ENCODE measurements at regions not wholly inside any gene's neighbourhood (a gene's known extent, or its start where the extent isn't known, plus 50 kb on each side); places are given as distances from the start of the nearest gene placed in this dataset.

DNA sequence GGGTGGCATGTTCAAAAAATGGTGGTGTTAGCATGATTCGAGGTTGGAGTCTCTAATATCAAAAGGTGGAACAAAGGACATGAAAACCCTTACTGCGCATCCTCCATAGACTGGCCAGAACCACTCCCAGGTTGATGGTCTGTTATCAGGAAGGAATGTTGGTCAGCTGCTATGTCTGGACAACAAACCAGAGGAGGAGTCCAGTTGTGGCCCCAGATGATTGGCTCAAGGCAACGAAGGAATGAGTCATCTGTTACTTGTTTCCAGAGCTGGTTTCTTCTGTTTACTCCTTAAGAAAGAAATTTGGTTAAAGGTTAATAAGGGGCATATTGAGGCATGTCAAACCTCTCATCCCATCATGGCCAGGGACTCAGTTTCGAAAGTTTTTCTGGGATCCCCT lies 56.8 kb upstream of the GRIA4 start:
- peak; percentile 18 for DNase-seq (ENCODE audit: low read depth, low spot score)

DNA sequence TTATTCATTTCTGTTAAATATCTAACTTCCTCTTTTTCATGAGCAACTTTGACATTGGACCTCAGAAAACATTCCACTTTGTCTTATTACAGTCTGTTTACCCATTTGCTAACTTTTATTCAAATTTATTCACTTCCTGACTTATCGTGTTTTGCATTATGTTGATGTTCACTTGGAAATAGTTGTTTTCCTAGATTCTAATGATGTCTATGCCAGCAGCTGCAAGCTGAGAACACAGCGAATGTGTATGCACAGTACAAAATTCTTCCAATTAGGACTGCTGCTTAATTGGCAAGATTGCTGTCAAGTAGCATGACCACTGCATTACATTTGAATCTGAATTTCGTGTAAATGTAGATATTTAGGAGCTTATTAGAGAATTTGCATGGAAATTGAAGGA lies 61.5 kb upstream of the GRIA4 start:
- no peak for DNase-seq (ENCODE audit: low read depth, low spot score)

DNA sequence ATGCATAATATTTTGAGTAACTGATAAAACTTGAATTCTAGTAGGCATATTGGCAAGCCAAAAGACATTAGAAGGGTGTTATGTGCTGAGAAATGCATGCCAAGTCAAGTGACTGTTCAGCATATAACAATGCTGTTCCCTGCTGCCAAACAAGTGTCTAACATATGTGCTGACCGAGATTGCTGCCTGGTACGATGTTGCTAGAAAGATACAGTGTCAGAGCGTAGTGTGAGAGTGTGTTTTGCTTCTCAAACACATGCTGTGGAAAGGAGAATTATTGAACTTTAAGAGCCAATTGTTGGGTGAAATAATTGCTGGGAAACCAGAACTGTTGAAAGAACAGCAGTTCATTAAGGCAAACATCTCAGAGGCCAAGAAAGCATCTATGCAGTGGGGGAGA lies 71.3 kb upstream of the GRIA4 start:
- DNase-seq (ENCODE audit: low read depth, low spot score) = no peak

DNA sequence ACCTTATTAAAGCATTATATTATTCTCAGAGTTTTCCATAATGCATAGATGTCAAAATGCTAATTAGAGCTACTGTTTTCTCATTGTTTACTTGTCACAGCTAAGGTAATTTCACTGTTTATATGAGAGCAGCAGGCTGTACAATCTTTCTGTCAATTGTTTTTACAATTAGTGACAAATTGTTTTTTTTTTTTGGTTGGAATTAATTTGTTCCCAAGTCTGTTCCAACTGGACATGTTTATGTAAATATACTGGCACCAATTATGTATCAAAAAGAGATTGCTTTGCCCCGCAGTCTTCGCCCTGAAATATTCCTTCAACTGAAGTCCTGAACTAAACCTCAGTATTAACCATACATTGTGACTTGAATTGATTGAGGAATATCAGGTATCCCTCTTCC lies 72.3 kb upstream of the GRIA4 start:
- DNase-seq (ENCODE audit: low read depth, low spot score) = no peak

DNA sequence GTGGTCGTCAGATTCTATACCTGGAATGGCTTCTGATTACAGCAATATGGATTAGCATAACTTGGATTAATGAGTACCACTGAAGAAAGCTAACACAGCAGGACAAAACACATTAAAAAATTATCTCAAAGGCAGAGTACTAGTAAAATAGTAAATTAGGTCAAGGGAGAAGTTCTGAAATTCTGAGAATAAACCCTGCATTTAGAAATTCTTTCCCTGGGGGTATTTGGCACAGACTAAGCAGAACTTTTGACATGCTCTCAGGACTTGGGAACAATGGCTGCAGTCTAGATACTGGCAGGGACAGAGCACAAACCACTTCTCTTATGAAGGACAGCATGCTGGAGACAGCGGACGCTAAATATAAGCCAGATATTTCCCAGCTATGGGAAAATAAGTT lies 85.6 kb upstream of the GRIA4 start:
- DNase-seq (ENCODE audit: low read depth, low spot score) = peak; percentile 2

DNA sequence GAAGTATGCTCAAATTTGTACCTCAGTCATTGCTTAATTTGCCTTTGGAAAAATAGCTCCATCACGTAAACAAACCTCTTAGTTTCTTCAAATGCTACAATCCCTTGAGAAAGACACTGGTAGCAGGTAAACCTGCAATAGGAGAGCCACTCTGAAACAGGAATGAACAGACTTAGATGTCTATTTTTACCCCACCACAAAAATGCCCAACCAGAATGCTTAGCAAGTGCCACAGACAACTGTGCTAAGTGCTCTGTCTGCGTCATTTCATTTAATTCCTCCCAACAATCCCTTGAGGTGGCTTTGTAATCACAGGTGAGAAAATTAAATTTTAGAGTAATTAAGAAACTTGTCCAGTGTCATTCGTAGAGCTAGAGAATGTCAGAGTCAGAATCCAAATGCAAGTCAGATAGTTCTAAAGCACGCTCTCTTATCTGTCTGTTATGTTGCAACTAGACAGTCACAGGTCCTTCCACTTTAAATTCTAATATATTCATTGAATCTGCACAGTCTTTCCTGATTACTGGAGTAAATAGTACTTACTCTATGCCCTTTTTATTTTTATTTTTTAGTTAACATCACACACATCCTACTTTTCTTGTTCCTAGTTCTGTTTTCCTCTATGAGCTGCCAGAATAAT lies 89.0 kb upstream of the GRIA4 start:
- no peak for DNase-seq (ENCODE audit: low read depth, low spot score)

DNA sequence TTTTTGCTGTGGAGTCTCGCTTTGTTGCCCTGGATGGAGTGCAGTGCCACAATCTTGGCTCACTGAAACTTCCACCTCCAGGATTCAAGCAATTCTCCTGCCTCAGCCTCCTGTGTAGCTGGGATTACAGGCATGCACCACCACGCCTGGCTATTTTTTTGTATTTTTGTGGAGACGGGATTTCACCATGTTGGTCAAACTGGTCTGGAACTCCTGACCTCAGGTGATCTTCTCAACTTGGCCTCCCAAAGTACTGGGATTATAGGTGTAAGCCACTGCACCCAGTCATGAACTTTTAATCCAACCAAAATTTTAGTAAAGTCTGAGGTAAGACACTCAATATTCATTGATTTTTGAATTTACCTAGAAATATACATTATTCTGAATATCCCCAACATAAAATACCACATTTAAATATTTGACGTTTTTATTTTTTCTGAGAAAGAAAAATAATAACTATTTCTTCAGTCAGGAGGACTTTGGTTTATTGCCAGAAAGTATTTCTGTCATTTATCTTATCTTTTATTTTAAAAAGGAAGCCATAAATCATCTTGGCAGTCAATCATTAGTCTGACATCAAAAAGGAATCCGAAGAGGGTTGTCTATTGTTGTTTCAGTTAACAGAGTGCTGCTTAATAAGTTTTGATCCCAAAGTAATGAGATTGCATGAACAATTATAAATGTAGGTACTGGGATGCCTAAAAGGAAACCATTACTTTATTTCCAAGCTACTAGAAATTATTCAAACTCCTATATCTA lies 102.2 kb upstream of the GRIA4 start:
- no peak for DNase-seq (ENCODE audit: low read depth, low spot score)

DNA sequence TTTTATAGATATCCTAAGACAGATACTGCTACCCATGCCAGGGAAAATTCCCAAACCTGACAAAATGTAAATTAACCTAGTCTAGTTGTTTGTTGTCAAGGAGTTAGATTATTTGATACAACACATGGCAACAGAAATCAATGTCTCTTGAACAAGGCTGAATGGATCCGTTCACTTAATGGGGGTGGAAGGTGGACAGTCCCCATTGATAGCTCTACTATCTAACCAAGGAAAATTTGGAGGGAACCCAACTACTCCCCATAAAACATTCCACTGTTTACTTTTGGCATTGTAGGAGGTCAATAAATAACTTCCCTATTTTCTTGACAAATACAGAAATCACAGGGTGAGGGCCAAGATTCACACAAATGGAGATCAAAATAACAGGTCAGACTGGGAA lies 117.9 kb upstream of the GRIA4 start:
- DNase-seq (ENCODE audit: low read depth, low spot score) = no peak

DNA sequence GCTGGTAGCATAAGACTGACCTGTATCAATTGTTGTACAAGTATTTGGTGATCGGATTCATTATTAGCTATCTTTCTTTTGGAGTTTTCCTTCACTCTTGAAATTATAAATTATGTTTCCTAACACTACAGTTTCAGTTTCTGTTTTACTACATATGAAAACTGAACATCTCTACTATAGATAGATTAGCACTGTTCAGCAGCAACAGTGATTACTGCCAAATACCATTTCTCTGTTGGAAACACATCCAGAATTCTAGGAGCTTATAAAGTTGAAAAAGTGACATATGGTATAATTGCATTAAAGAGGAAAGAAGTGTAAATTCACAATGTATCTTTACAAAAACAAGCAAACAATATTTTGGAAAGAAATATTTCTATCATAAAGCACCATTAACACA lies 118.5 kb upstream of the GRIA4 start:
- DNase-seq (ENCODE audit: low read depth, low spot score) = no peak

DNA sequence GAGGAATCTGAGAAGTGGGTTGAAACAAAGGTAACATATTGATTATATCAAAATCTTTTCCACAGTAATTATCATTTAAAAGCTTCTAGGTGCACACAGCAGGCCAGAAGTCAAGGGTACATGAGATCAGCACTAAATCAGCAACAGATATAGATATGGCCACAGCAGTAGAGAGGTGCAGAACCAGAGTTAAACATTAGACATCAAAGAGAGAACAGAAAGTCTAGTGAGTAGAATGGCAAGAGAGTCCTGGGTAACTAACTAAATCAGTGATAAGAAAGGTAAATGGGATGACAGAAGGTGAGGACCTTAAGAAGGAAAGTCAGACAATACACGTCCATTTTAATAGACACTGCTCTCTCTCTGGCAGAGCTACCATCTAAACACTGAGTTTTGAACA lies 119.5 kb upstream of the GRIA4 start:
- no peak for DNase-seq (ENCODE audit: low read depth, low spot score)

DNA sequence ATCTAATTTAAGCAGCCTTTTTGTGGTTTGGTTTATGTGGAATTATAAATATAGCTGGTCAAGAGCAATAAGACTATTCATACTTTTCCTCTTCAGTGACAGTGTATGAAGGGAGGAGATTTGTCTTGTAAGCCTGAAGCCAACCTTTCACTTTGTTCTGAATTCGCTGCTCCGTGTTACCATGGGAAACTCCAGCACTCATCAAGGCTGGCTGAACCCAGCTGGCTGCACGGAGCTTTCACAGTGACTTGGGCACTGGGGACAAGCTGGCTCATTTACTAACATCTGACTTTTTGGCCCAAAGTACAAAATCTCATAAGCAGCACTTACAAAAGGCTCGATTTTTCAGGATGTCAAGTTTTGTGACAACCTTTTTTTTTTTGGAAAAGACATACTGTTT lies 120.4 kb upstream of the GRIA4 start:
- DNase-seq (ENCODE audit: low read depth, low spot score) = peak; percentile 29

DNA sequence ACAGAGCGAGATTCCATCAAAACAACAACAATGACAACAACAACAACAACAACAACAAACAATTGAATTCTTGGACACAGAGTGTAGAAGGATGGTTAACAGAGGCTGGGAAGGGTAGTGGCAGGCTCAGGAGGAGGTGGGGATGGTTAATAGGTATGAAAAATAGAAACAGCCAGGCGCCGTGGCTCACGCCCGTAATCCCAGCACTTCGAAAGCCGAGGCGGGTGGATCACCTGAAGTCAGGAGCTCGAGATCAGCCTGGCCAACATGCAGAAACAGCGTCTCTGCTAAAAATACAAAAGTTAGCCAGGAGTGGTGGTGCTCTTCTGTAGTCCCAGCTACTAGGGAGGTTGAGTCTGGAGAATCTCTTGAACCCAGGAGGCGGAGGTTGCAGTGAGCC lies 122.9 kb upstream of the GRIA4 start:
- no peak for DNase-seq (ENCODE audit: low read depth, low spot score)

DNA sequence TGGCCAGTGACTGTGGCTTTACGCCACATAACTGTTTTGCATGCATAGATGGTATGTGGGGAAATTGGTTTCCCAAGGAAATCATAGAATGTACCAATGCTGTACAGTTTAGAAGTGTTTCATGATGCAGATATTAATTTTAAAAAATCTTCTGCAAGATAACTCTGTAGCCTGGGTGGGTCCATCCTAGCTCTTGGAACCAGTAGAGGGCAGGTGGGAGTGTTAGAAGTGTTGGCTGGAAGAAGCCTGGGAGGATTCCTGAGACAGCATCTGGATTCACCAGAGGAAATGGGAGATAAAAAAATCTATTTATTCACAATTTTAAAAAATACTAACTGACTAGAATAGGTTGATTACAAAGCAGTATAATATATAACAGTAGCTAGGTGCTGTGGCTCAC lies 139.9 kb upstream of the GRIA4 start:
- DNase-seq (ENCODE audit: low read depth, low spot score) = no peak

DNA sequence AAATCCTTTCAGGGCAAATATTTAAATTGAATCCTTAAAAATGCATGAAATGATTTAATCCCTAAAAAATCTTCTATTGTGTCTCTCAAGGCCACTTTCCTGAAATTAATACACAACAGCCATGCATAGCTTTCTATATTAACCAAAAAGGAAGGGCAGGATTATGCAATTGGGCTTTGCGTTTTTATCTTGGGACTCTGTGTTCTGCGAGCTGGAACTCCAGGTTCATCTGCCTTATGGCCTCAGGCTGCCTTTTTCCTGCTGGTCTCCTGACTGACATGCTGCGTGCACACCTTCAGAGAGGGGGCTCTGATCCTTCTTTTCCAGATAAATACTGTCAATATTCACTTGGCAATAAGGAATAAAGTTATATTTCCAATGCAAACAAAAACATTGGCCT lies 141.7 kb upstream of the GRIA4 start:
- DNase-seq (ENCODE audit: low read depth, low spot score) = no peak

DNA sequence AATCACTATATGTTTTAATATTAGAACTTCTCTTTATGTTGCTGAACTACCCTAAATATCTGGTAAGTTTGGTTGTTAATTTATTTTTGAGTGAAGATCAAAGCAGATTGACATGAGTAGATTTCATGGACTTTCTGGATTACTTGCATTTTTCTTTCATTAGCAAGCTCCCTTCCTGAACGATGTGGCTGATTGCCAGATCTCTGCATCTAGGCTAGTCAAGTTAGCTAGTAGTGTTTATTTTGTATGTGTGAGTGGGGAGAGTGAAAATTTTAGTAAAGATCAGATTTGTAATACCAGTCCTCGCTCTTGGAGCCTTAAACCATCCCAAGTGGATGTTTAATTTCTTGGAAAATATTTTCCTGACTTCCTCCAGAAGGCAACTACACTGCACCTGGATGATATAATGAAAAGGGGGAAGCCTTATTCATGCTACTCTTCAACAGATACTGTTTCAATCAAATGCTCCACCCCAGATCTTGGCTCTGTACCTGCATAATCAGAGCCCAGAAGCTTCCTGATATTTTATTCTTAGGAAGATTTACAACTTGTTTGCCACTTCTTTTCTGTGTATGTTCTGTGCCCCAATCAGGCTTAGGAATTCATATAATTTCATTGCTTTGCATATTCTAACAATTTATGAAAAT lies 143.2 kb upstream of the GRIA4 start:
- peak; percentile 76 for DNase-seq (ENCODE audit: low read depth, low spot score)

DNA sequence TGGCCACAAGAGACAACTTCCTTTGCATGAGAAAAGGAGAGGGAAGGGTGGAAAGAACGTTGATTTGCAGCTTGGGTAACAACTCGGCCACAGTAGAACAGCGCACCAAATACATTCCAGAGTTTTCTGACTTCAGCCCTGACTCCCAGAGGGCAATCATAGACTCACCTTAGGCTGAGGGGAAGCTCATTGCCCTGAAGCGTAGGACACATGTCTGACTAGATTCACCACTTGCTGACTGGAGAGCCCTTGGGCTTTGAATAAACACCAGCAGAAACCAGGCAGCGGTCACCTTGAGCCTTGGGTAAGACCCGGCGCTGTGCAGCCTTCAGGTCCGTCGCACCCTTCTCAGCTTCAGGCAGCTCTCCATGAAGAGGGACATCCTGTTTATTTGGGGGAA lies 151.8 kb upstream of the GRIA4 start:
- DNase-seq (ENCODE audit: low read depth, low spot score) = no peak

DNA sequence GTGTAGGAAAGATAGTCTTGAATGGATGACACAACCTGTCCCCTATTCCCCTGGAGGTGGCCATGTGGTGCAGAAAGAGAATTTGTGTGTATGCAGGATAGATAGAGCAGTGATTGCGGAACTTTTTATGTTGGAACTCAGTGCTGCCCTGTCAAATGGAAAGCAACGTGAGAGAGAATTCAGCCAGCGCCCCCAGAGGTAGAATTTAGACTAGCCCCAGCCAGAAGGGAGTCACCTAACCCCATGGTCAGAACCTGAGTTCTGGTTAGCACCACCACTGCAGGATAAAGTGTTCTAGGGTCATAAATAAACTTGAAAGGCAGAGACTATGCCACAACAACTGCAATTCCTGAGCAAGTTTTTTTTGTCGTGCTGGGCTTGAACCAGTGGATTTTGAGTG lies 152.9 kb upstream of the GRIA4 start:
- DNase-seq (ENCODE audit: low read depth, low spot score) = no peak

DNA sequence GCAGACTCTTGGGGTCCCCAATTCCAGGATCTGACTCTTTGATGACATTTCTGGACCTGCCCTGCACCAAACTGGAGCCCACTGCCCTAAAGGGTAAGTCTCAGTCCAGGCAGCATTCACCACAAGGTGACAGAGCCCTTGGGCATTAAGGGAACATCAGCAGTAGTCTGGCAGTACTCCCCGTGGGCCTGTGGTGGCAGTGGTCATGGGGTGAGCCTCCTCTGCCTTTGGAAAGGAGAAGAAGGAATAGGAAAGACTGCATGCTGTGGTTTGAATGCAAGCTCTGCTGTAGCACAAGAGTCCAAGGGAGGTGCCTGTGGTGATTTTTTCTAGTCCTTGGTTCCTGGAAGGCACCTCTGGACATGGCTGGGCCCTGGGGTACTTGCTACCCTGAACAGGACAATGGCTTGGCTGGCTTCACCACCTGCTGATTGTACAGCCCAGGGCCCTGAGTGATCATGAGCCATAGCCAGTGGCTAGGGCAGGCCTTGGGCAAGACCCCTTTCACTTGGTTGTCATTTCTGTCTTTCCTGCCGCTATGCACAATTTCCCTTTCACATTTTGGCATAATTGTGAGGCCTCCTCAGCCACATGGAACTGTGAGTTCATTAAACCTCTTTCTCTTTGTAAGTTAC lies 160.7 kb upstream of the GRIA4 start:
- no peak for DNase-seq (ENCODE audit: low read depth, low spot score)

DNA sequence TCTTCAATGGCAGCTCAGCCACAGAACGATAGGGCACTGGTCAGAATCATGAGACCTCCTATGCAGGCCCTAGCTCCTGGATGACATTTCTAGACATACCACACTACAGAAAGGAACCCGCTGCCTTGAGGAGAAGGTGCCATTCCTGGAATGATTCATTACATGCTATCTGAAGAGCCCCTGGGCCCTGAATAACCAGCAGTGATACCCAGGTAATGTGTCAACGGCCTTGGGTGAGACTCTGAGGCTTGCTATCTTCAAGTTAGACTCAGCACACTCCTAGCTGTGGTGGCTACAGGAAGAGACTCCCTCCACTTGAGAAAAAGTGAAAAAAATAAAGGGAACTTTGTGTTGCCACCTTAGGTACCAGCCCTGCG lies 161.2 kb upstream of the GRIA4 start:
- no peak for DNase-seq (ENCODE audit: low read depth, low spot score)

DNA sequence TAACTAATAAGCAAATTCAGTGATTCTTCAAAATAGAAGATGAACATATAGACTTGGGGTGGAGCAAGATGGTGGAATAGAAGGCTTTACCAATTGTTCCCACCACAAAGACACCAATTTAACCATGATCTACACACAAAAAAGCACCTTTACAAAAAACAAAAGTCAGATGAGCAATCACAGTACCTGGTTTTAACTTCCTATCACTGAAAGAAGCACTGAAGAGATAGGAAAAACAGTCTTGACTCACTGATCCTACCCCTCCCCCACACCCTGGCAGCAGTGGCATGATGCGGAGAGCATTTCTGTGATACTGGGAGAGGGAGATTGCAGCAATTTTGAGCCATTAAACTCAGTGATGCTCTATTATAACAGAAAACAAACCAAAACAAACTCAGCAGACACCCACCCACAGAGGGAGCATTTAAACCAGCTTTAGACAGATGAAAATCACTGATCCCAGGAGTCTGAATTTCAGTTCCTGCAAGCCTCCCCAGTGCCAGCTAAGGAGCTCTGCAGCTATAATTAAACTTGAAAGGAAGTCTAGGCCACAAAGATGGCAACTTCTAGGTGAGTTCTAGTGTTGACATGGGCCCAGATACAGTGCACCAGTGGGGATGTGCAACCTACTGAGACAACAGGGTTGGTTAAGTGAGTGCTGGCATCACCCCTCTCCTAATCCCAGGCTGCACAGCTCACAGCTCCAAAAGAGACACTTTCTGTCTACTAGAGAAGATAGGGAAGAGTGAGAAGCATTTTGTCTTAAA lies 161.8 kb upstream of the GRIA4 start:
- no peak for DNase-seq (ENCODE audit: low read depth, low spot score)

DNA sequence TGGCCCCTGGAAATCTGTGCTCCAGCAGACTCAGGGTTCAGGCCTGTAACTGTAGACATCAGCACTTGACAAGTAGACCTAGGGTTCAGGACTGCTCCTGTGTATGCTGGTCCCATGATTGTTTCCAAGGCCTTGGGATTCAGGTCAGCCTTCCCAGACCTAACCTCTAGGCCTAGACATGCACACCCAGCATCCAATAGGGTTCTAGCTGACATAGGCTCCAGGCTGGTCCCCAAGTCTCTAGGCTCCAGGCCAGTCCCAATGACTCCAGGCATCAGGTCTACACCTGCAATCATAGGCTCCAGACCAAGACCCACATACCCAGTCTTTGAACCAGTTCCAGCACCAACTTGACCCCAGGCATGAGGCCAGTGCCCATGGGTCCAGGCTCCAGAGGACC lies 166.2 kb upstream of the GRIA4 start:
- no peak for DNase-seq (ENCODE audit: low read depth, low spot score)

Data from astrocyte of the hippocampus (primary cell).